Fibroblast of villous mesenchyme (primary cell): ENCODE measurements at regions not wholly inside any gene's neighbourhood (a gene's known extent, or its start where the extent isn't known, plus 50 kb on each side); places are given as distances from the start of the nearest gene placed in this dataset.

Experiments used
- DNase-seq: peaks from one replicate; pipeline ENCODE4 v3.0.0-alpha.2; 2010; ENCODE audit warnings: low read depth
- H3K4me3 ChIP-seq: 2 replicates; pipeline ENCODE4 v1.5.1; 2011; ENCODE audit warnings: low read depth, mild to moderate bottlenecking, low read length
- CTCF ChIP-seq: IDR thresholded peaks from 2 replicates; pipeline ENCODE4 v1.5.1; 2012; ENCODE audit warnings: low read depth, mild to moderate bottlenecking, low read length; ENCODE audit not compliant: insufficient read depth

GRCh38 chr3:139216958-139217357, 126.9 kb upstream of the MRPS22 start:
- TF ChIP-seq CTCF: no peak
- H3K4me3 ChIP-seq: no peak overlapping the region
- no peak for DNase-seq

- no peak for TF ChIP-seq CTCF
- H3K4me3 ChIP-seq: no peak overlapping the region
- DNase-seq: no peak
Observed at GRCh38 chr3:139217633-139218032, 126.2 kb upstream of the MRPS22 start.

GRCh38 chr3:139218046-139218445, 125.8 kb upstream of the MRPS22 start:
- DNase-seq: no peak
- TF ChIP-seq CTCF: no peak
- H3K4me3 ChIP-seq: no peak overlapping the region

GRCh38 chr3:139219463-139219862, 124.4 kb upstream of the MRPS22 start:
- TF ChIP-seq CTCF: no peak
- no peak for DNase-seq
- no peak overlapping the region for H3K4me3 ChIP-seq

GRCh38 chr3:139222100-139222657, 121.6 kb upstream of the MRPS22 start:
- DNase-seq: no peak

GRCh38 chr3:139225548-139225947, 118.3 kb upstream of the MRPS22 start:
- DNase-seq: no peak
- TF ChIP-seq CTCF: no peak
- no peak overlapping the region for H3K4me3 ChIP-seq

More at GRCh38 chr3:139222100-139222657, 121.6 kb upstream of the MRPS22 start:
- TF ChIP-seq CTCF: no peak
- H3K4me3 ChIP-seq: no peak overlapping the region

GRCh38 chr3:139226731-139227130, 117.1 kb upstream of the MRPS22 start:
- no peak for TF ChIP-seq CTCF
- DNase-seq: no peak

More at GRCh38 chr3:139226731-139227130, 117.1 kb upstream of the MRPS22 start:
- no peak overlapping the region for H3K4me3 ChIP-seq
